ENCODE measurements at regions not wholly inside any gene's neighbourhood (a gene's known extent, or its start where the extent isn't known, plus 50 kb on each side); places are given as distances from the start of the nearest gene placed in this dataset.

DNA sequence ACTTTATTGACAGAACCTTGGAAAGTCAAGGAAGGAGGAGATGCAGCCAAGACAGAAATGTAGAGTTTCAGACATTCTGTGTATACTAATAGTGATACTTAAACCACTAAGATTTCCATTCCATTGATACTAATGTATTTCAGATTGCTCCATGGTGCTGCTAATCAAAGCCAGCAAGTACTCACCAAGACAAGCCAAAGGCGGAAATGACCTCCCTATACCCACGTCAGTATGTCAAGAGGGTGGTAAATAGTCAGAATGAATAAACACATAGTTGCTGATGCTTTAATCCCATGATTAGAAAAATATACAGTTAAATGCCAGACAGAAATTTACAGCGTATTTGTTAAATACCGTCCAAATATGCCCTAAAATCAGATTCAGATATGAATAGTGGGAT lies 417.8 kb upstream of the INTU start:
- H3K27ac Mint-ChIP-seq = no peak overlapping the region
- no peak overlapping the region for H3K4me3 Mint-ChIP-seq
- intact Hi-C loops (cut with micrococcal nuclease) = loop anchor here (1.0 kb wide), 1 partner anchor 26 kb away; no protein-coding TSS in a partner anchor
- no peaks in the 10 kb centered on the region for H3K27me3 Mint-ChIP-seq
- no peaks in the 10 kb centered on the region for H3K36me3 Mint-ChIP-seq (ENCODE audit: low read depth)
- peaks cover 27% of the 10 kb centered on the region for H3K9me3 Mint-ChIP-seq
- no peaks in the 10 kb centered on the region for H3K4me1 Mint-ChIP-seq (ENCODE audit: low read depth)

DNA sequence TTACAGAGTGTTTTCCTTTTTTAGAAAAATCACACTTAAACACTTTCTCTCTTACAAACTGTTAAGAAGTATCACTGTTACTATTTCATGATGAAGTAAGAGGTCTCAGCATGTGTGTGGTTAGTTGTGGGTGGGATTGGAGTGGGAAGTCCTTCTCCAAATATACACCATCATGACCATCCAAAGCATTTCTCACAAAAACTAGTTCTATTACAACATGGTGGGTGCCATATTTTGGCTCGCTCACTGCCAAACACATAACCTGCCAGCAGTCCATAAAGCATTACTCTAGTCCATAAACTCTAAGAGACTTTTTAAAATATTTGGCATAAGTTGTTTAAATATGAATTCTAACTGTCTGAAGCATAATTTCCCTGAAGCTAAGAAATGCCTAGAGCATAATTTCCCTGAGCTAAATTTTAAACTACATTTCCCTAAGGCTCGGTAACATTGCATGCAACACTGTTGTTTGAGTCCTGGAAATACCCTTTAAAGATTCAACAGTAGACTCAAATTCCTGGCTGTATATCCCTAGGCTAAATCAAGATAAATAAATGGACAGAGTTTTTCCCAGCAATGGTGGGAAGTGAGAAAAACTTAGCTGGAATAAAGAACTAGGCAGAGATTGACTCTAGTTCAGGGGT lies 415.0 kb upstream of the INTU start:
- Mint-ChIP-seq H3K4me3 (no peak overlapping the region), H3K36me3 (ENCODE audit: low read depth) (no peaks in the 10 kb centered on the region), H3K27ac (no peak overlapping the region), H3K4me1 (ENCODE audit: low read depth) (no peaks in the 10 kb centered on the region), H3K27me3 (no peaks in the 10 kb centered on the region), H3K9me3 (peaks cover 34% of the 10 kb centered on the region)
- intact Hi-C loops (cut with micrococcal nuclease) = no loop called here

DNA sequence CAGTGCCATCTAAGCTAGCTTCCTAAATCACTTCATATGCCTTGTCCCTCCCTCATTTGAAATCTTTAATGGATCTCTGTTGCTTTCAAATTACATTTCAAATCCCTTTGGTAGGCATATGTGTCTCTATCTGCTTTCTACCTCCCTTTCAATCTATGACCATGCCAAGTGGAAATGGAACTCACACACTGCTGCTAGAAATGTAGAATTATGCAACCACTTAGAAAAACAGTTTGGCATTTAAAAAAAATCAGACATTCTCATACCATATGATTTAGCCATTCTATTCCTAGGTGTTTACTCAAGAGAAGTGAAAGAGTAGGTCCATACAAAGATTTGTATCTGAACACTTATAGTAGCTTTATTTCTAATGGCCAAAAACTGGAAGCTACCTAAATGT lies 413.5 kb upstream of the INTU start:
- intact Hi-C loops (cut with micrococcal nuclease) = no loop called here
- no peaks in the 10 kb centered on the region for H3K4me1 Mint-ChIP-seq (ENCODE audit: low read depth)

DNA sequence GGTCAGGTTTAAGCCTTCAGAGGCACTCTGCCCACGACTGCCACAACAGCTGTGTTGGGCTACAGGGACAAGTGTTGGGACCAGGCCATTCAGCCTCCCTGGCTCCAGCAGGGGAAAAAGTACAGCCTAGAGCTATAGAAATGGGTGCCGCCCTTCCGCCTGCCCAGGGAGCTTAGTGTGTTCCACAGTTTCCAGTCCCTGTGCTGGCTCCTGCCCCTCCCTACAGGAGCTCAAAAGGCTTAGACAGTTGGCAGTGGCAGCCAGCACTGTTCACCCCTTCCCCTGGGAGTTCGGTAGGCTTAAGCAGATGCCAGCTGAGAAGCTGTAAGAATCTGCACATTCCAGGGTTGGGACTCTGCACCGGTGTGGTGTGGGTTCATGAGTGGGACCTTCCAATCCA lies 408.2 kb upstream of the INTU start:
- H3K27me3 Mint-ChIP-seq = no peaks in the 10 kb centered on the region

More for the DNA sequence above, 413.5 kb upstream of the INTU start:
- Mint-ChIP-seq H3K9me3 (peaks cover 48% of the 10 kb centered on the region), H3K36me3 (ENCODE audit: low read depth) (no peaks in the 10 kb centered on the region), H3K27ac (no peak overlapping the region), H3K4me3 (no peak overlapping the region), H3K27me3 (no peaks in the 10 kb centered on the region)

DNA sequence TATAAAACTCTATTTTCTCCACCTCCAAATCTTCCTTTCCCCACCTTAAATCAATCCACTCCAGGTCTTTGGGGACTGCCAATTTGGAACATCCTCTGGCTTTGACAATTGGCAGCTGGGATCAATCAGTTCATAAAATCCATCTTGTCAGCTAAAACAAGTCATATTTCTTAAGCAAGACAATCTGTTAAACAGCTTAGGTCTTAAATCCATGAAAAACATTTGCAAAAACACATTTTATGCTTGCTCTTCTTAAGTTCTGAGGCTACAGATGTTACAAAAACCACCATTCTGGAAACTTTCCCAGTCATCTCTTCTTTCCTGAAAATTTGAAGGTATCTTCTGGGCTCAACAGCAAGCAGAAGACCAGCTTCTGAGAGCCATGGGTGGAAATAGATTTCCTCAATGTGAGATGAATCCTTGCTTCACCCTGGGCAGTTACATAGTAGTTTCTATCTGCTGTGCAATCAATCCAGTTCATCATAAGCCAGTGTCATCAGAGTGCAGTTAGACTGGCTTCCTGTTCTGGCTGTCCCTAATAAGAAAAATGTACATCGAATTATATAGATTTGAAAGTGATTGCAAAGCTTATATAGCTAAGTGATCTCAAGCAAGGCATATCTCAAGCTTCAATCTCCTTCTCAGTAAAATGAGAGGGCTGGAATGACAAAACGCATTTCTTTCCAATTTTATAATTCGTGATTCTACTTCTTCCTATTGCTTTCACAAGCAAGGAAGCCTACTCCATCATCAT lies 402.7 kb upstream of the INTU start:
- Mint-ChIP-seq H3K27ac (no peak overlapping the region), H3K4me3 (no peak overlapping the region), H3K4me1 (ENCODE audit: low read depth) (no peaks in the 10 kb centered on the region), H3K9me3 (peaks cover 7% of the 10 kb centered on the region), H3K36me3 (ENCODE audit: low read depth) (no peaks in the 10 kb centered on the region), H3K27me3 (no peaks in the 10 kb centered on the region)
- intact Hi-C loops (cut with micrococcal nuclease) = no loop called here

More for the DNA sequence above, 408.2 kb upstream of the INTU start:
- Mint-ChIP-seq H3K4me3 (no peak overlapping the region), H3K36me3 (ENCODE audit: low read depth) (no peaks in the 10 kb centered on the region), H3K27ac (no peak overlapping the region), H3K9me3 (peaks cover 35% of the 10 kb centered on the region), H3K4me1 (ENCODE audit: low read depth) (no peaks in the 10 kb centered on the region)
- intact Hi-C loops (cut with micrococcal nuclease) = no loop called here

DNA sequence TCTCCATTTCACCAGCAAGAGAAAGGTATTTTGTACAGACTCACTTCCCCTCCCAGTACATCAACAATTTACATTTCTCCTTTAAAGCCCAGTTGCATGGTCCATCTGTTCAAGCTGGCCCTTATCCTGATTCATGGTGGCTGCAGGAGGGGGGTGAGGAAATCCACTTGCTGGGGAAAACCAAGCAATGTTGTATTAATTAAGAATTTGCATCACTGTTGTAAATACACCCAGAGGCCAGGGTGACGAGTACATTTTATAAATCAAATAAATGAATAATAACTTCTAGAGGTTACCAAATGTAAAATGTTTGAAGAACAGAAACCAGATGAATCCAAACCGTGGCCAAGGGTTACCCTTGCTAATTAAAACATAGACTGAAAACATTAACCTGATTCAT lies 395.9 kb upstream of the INTU start:
- Mint-ChIP-seq H3K4me1 (ENCODE audit: low read depth) (no peaks in the 10 kb centered on the region), H3K27me3 (no peaks in the 10 kb centered on the region), H3K27ac (no peak overlapping the region), H3K4me3 (no peak overlapping the region), H3K9me3 (no peaks in the 10 kb centered on the region), H3K36me3 (ENCODE audit: low read depth) (no peaks in the 10 kb centered on the region)
- intact Hi-C loops (cut with micrococcal nuclease) = no loop called here

DNA sequence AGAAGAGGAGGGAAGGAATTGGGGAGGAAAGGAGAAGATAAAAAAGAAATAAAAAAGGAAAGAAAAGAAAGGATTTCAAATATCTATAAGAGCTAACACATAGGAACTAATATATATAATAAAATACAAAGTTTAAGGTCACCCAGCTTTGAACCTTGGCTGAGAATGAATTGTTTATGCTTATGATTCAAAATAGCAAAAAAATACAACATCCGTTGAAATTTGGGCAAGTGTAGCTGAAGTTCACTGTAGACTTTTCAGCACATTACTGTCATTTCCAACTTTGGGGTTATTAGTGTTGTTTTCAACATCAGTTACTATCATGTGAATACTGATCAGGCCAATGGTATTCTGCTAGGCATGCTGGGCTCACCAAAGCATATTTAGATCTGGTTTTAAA lies 395.2 kb upstream of the INTU start:
- H3K9me3 Mint-ChIP-seq = no peaks in the 10 kb centered on the region
- no peak overlapping the region for H3K4me3 Mint-ChIP-seq
- H3K36me3 Mint-ChIP-seq (ENCODE audit: low read depth) = no peaks in the 10 kb centered on the region
- intact Hi-C loops (cut with micrococcal nuclease) = no loop called here
- no peaks in the 10 kb centered on the region for H3K4me1 Mint-ChIP-seq (ENCODE audit: low read depth)
- no peak overlapping the region for H3K27ac Mint-ChIP-seq
- no peaks in the 10 kb centered on the region for H3K27me3 Mint-ChIP-seq

DNA sequence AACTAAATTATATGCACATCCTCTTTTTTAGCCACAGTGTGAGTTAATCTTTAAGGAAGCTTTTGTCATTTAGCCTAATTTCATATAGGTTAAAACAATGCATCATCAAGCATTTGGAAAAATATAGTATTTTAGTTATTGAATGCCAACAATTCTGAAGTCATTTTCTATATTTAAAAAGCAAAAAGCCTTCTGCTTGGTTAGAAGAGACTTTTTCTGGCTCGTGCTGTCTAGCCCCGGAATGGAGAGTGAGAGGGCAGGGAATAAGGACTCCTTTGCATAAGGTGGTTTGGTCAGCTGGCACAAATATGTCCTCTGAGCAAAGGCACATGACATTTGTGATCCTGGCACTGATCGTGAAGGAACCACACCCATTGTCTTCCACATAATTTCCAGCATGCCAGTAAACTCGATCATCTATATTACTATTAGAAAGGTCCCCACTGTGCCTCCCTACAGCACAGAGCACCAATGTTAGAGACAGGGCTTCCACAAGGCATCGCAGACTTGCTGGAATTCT lies 393.7 kb upstream of the INTU start:
- Mint-ChIP-seq H3K27me3 (no peaks in the 10 kb centered on the region), H3K4me3 (no peak overlapping the region), H3K9me3 (no peaks in the 10 kb centered on the region), H3K27ac (no peak overlapping the region), H3K36me3 (ENCODE audit: low read depth) (no peaks in the 10 kb centered on the region), H3K4me1 (ENCODE audit: low read depth) (no peaks in the 10 kb centered on the region)
- intact Hi-C loops (cut with micrococcal nuclease) = no loop called here

DNA sequence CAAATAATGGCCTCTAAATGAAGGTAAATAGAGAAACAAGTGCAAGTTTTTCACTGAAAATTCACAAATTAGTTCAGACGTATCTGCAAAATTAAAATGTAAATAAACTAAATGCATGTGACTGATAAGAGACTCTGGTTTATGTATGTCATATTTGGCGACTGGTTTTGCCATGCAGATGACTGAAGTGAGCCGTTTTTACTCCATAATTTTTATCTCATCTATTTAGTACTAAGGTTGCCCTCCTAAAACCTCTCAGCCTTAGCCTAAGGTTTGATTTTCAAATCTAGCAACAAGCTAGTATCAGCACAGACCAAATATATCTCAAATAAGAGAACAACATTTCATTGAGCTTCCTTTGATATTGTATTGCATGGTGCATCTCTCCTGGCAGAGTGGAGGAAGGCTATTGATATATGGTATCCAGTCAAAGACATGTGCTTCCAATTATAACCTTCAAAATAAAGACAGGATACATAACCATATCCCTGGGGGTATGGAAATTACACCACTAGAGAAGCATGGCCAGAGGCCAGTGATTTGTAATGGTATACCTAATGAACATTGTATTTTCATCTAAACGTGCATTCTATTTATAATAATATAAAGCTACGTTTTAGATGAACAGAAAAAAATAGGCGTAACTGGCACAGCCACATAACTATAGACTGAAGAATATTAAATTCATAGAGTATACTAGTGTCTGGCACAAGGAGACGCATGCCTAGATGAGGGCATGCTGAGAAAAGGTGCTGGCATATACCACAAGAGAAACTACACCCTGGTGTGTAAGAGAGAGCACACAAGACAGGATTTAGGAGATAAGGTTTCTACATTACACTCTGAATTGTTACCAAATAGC lies 392.6 kb upstream of the INTU start:
- no peaks in the 10 kb centered on the region for H3K27me3 Mint-ChIP-seq
- no peak overlapping the region for H3K4me3 Mint-ChIP-seq
- H3K4me1 Mint-ChIP-seq (ENCODE audit: low read depth) = no peaks in the 10 kb centered on the region

DNA sequence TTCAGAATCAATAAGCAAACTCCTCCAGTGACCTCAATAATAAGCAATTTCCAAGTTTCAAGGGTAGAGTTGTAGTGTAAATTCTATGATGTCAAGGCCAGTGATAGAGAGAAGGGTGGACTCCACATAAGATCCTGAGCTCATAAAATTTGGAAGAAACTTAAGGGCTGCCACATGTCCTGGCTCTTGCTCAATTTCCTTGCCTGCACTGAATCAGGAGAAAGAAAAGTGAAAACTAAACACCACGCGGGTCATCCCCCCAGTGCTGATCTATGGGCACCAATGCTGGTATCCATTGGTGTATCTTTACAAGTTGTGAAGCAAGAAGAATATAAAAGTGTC lies 392.0 kb upstream of the INTU start:
- no peaks in the 10 kb centered on the region for H3K4me1 Mint-ChIP-seq (ENCODE audit: low read depth)
- H3K4me3 Mint-ChIP-seq = no peak overlapping the region
- H3K27ac Mint-ChIP-seq = no peak overlapping the region
- H3K36me3 Mint-ChIP-seq (ENCODE audit: low read depth) = no peaks in the 10 kb centered on the region
- intact Hi-C loops (cut with micrococcal nuclease) = no loop called here
- H3K27me3 Mint-ChIP-seq = no peaks in the 10 kb centered on the region
- no peaks in the 10 kb centered on the region for H3K9me3 Mint-ChIP-seq

More for the DNA sequence above, 392.6 kb upstream of the INTU start:
- no peaks in the 10 kb centered on the region for H3K36me3 Mint-ChIP-seq (ENCODE audit: low read depth)
- H3K27ac Mint-ChIP-seq = no peak overlapping the region
- intact Hi-C loops (cut with micrococcal nuclease) = no loop called here
- H3K9me3 Mint-ChIP-seq = no peaks in the 10 kb centered on the region

DNA sequence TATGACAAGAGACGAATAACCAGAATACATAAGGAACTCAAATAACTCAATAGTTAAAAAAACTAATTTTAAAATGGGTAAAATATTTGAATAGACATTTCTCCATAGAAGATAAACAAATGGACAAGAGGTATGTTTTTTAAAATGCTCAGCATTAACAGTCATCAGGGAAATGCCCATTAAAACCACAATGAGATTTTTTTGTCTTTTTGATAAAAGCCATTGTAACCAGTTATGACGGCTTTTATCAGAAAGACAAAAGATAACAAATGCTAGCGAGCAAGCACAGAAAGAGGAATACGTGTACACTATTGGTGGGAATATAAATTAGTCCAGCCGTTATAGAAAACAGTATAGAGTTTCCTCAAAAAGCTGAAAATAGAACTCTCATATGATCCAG lies 388.2 kb upstream of the INTU start:
- Mint-ChIP-seq H3K27ac (no peak overlapping the region), H3K9me3 (peaks cover 15% of the 10 kb centered on the region), H3K4me1 (ENCODE audit: low read depth) (no peaks in the 10 kb centered on the region), H3K4me3 (no peak overlapping the region), H3K27me3 (no peaks in the 10 kb centered on the region), H3K36me3 (ENCODE audit: low read depth) (no peaks in the 10 kb centered on the region)
- intact Hi-C loops (cut with micrococcal nuclease) = no loop called here

DNA sequence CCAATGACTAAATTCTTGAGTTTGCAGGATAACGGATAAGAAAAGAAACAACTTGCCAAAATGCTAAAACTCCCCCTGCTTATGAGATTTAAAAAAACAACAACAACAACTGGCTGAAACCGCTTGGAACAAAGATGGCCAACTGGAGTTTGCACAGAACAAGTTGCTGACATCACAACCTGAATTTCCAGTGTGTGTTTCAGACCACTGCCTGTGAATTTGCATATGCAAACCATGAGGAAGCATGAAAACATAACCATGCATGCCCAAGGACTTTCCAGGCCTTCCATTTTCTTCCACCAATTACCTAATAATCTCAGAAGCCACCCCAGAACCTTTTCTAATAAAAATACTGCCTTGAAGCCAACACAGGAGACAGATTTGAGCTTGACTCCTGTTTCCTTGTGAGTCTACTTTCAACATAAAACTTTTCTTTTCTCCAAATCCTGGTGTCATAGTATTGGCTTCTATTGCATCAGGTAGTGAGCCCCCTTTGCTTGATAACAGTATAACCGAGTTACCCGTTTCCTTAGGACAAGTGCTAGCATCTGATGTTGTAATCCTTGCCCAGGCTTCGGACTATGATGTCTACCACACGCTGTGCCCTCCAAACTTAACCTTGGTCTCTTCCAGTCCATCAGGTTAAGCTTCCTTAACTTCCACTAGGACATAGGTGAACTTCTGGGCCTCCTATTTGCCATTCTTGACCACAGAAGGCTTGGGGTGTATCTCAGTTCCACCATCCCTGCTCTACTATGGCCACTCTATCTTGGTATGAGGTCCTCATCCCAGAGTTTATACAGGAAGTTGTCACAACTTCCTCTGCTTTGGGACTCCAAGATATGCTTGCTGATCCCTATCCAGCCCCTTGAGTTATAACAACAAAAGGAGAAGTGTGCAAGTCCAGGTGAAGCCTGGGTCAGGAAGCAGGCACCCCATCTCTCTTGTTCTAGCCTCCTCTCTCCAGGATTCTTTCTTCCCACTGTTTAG lies 385.5 kb upstream of the INTU start:
- H3K4me3 Mint-ChIP-seq = no peak overlapping the region
- no peaks in the 10 kb centered on the region for H3K36me3 Mint-ChIP-seq (ENCODE audit: low read depth)
- H3K9me3 Mint-ChIP-seq = peaks cover 15% of the 10 kb centered on the region
- no peak overlapping the region for H3K27ac Mint-ChIP-seq
- no peaks in the 10 kb centered on the region for H3K4me1 Mint-ChIP-seq (ENCODE audit: low read depth)
- H3K27me3 Mint-ChIP-seq = no peaks in the 10 kb centered on the region
- intact Hi-C loops (cut with micrococcal nuclease) = no loop called here

DNA sequence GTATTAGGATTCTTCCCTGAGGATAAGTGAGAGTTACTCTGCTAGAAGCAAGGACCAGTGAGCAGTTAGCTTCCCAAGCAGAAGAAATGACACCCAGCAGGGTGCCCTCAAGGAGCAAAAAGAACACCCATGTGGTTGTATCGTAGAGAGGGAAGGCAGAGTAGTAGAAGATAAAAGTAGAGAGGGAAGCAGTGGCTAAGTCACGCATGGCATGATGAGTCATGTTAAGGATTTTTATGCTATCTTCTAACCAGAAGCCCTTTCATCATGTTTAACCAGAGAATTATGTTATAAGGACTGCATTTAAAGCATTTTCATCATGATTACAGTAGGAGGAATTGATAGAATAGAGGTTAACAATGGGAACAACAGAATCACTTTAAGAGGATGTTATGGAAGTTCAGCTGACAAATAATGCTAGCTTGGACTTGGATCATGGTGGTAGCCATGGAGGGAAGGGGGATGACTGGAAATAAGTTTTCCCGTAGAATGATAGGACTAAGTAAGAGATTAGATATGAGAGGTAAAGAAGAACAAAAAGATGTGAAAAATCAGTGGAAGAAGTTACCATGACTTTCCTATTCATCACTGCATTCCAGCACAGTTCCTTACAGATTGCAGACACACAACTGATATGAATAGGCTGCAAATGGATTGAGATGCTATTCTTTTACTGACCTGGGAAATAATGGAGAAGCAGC lies 383.5 kb upstream of the INTU start:
- H3K36me3 Mint-ChIP-seq (ENCODE audit: low read depth) = no peaks in the 10 kb centered on the region
- H3K4me1 Mint-ChIP-seq (ENCODE audit: low read depth) = no peaks in the 10 kb centered on the region
- H3K9me3 Mint-ChIP-seq = peaks cover 15% of the 10 kb centered on the region
- no peak overlapping the region for H3K4me3 Mint-ChIP-seq
- H3K27me3 Mint-ChIP-seq = no peaks in the 10 kb centered on the region
- intact Hi-C loops (cut with micrococcal nuclease) = no loop called here
- no peak overlapping the region for H3K27ac Mint-ChIP-seq

Data from dendritic cell treated with granulocyte-macrophage colony-stimulating factor and Interleukin-4, amounts not matched to agents 40 ng/mL and 50 ng/mL, for 4 days (primary cell).